ENCODE measurements at regions not wholly inside any gene's neighbourhood (a gene's known extent, or its start where the extent isn't known, plus 50 kb on each side); places are given as distances from the start of the nearest gene placed in this dataset.

- no peaks in the 10 kb centered on the region for H3K4me1 ChIP-seq
- no peak for TF ChIP-seq CTCF (IDR thresholded peaks at IDR 0.05)
- no peaks in the 10 kb centered on the region for H3K36me3 ChIP-seq
- H3K27me3 ChIP-seq = no peaks in the 10 kb centered on the region
- H3K4me3 ChIP-seq = no peak overlapping the region
- H3K9me3 ChIP-seq = no peaks in the 10 kb centered on the region
- no peak overlapping the region for H3K27ac ChIP-seq
- intact Hi-C loops (cut with DNase I) = no loop called here
- no peak for DNase-seq (ENCODE audit: low spot score in 2 of 2)
These were observed 160.5 kb upstream of the CDH10 start for GRCh38 chr5:24805230-24805629.

GRCh38 chr5:24804221-24804681 lies 159.5 kb upstream of the CDH10 start:
- TF ChIP-seq CTCF (IDR thresholded peaks at IDR 0.05) = no peak
- Histone ChIP-seq H3K36me3 (no peaks in the 10 kb centered on the region), H3K4me1 (no peaks in the 10 kb centered on the region), H3K27me3 (no peaks in the 10 kb centered on the region), H3K4me3 (no peak overlapping the region), H3K9me3 (no peaks in the 10 kb centered on the region), H3K27ac (no peak overlapping the region)
- intact Hi-C loops (cut with DNase I) = no loop called here
- no peak for DNase-seq (ENCODE audit: low spot score in 2 of 2)

GRCh38 chr5:24791326-24791725 lies 146.5 kb upstream of the CDH10 start:
- no peaks in the 10 kb centered on the region for H3K4me1 ChIP-seq
- H3K27ac ChIP-seq = no peak overlapping the region
- no peak for TF ChIP-seq CTCF (IDR thresholded peaks at IDR 0.05)
- H3K4me3 ChIP-seq = no peak overlapping the region
- no peaks in the 10 kb centered on the region for H3K9me3 ChIP-seq
- no peak for DNase-seq (ENCODE audit: low spot score in 2 of 2)
- H3K36me3 ChIP-seq = no peaks in the 10 kb centered on the region
- no peaks in the 10 kb centered on the region for H3K27me3 ChIP-seq
- intact Hi-C loops (cut with DNase I) = no loop called here

- H3K4me1 ChIP-seq = no peaks in the 10 kb centered on the region
- H3K27me3 ChIP-seq = no peaks in the 10 kb centered on the region
- no peak for TF ChIP-seq CTCF (IDR thresholded peaks at IDR 0.05)
- no peaks in the 10 kb centered on the region for H3K36me3 ChIP-seq
- intact Hi-C loops (cut with DNase I) = no loop called here
- no peak overlapping the region for H3K27ac ChIP-seq
- no peaks in the 10 kb centered on the region for H3K9me3 ChIP-seq
- no peak for DNase-seq (ENCODE audit: low spot score in 2 of 2)
- no peak overlapping the region for H3K4me3 ChIP-seq
These were observed 145.0 kb upstream of the CDH10 start for GRCh38 chr5:24789611-24790351.

GRCh38 chr5:24788829-24789514 lies 144.2 kb upstream of the CDH10 start:
- Histone ChIP-seq H3K9me3 (no peaks in the 10 kb centered on the region), H3K36me3 (no peaks in the 10 kb centered on the region), H3K4me3 (no peak overlapping the region), H3K27me3 (no peaks in the 10 kb centered on the region), H3K27ac (no peak overlapping the region), H3K4me1 (no peaks in the 10 kb centered on the region)
- intact Hi-C loops (cut with DNase I) = no loop called here
- no peak for TF ChIP-seq CTCF (IDR thresholded peaks at IDR 0.05)
- DNase-seq (ENCODE audit: low spot score in 2 of 2) = no peak
